ENCODE measurements at regions not wholly inside any gene's neighbourhood (a gene's known extent, or its start where the extent isn't known, plus 50 kb on each side); places are given as distances from the start of the nearest gene placed in this dataset.

GRCh38 chr3:62939707-62940106 is 64.5 kb upstream of the CADPS start:
- no peak for TF ChIP-seq CTCF (conservative IDR thresholded peaks at IDR 0.05; ENCODE audit: low read length)
- no peak for TF ChIP-seq EZH2phosphoT487 (IDR thresholded peaks at IDR 0.05; ENCODE audit: borderline replicate concordance, low read depth, low read length)
